OCI-M2 (cell line): ENCODE measurements at regions not wholly inside any gene's neighbourhood (a gene's known extent, or its start where the extent isn't known, plus 50 kb on each side); places are given as distances from the start of the nearest gene placed in this dataset.

Experiments
- DNase-seq: peaks from one replicate; lab custom pipeline; 2025; ENCODE audit not compliant: unreplicated experiment; lab: John Stamatoyannopoulos, UW

- DNase-seq: no peak
Observed at GRCh38 chr13:99827011-99827772, 144.4 kb downstream of the ZIC5 start.

- no peak for DNase-seq
Observed at GRCh38 chr13:99823961-99824360, 147.6 kb downstream of the ZIC5 start.

DNA sequence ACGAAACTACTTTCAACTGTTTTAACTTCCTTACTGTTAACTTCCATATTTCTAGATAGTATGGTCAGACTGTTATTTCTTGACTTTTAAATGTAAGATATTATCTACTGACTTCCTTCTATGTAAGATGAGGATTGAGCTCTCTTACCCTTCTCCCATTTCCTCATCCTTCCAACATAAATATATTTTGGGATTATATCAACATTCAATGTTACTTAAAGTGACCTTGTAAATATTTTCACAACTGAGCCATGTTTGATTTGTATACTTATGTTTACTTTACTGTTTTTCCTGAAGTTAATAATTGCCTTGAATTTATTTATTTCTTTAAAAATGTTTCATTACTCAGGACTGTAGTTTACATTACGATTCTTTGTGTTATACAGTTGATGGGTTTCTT, 148.7 kb downstream of the ZIC5 start:
- no peak for DNase-seq

- DNase-seq: no peak
Observed at GRCh38 chr13:99821741-99822140, 149.8 kb downstream of the ZIC5 start.

- DNase-seq: no peak
Observed at GRCh38 chr13:99819967-99820366, 151.6 kb downstream of the ZIC5 start.

DNA sequence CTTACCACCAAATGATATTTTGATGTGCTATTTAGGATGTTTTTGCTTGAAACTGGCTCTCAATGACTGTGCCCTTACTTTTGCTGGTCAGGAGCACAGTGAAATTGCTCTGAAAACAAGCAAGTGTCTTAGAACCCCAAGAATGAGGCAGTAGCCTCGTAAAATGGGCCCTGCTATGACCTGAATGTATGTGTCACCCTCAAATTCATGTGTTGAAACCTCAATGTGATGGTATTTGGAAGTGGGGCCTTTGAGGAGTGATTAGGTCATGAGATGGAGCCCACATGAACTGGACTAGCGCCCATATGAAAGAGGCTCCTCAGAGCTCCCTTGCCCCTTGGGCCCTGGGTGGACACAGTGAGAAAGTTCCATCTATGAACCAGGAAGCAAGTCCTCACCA, 155.2 kb downstream of the ZIC5 start:
- no peak for DNase-seq

DNA sequence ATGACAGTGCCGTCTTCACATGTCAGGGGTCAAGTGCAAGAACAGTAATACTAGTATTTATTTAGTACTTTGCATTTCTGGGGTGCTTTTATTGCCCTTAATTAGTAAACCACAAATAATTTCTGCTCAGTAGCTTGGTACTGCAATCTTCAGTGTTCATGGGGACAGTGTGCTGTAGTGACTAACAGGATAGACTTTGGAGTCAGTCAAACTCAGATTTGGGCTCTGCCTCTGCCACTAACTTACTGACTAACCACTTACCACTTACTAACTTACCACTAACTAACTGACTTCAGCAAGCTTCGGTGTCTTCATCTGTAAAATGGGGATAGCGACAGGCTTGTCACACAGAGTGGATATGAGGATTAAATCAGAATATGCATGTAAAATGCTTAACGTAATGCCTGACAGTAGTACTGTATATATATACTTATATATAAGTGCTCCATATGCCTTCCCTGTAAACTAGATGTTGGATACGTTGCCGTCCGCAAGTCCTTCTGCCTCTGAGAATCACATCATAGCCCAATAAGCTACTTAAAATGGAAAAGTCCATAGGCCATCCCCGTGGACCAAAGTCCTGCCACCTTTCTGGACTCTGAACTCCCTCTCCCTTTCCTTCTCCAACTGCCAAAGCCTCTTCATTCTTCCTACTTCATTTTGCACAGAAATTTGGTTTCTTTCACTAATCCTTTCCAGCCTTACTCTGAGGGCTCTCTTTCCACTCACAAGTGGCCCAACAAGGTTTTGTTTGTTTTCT, 158.1 kb downstream of the ZIC5 start:
- DNase-seq: no peak

DNA sequence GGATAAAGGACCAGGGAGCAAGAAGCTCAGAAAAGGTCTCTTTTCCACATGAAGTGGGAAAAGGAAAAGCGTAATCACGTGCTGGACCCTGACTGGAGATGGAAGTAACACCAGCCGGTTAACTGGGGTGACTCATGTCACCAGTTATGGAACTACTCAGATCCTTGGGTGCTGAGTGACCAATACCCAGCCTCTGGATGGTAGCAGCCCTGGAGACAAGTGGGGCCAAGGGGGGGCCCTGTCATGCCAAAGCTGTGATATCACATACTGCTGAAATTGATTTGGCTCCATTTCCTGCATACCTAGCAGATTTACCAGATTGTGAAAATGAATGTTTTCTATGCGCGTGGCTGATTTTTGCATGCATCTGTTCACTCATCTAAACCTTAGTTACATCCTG, 158.9 kb downstream of the ZIC5 start:
- no peak for DNase-seq

GRCh38 chr13:99811067-99811700, 160.4 kb downstream of the ZIC5 start:
- DNase-seq: no peak

GRCh38 chr13:99809926-99810325, 161.6 kb downstream of the ZIC5 start:
- no peak for DNase-seq

DNA sequence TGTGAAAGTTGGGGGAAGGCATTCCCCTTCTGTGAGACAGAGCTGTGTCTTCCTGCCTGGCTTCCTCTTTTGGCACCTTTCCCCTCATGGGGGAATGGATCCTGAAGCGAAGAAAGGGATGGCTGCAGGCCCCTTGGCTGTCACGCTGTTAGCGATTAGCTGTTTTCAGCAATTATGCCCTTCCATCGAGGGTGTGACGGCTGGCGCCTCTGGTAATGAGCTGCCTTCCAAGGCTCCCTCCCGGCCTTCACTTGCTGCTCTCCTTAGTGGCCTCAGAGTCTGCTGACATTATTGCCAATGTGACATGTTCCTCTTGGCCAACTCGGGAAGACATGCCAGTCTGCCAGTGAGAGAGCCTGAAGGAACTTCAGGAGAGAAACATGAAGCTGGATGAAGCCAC, 162.1 kb downstream of the ZIC5 start:
- no peak for DNase-seq

DNA sequence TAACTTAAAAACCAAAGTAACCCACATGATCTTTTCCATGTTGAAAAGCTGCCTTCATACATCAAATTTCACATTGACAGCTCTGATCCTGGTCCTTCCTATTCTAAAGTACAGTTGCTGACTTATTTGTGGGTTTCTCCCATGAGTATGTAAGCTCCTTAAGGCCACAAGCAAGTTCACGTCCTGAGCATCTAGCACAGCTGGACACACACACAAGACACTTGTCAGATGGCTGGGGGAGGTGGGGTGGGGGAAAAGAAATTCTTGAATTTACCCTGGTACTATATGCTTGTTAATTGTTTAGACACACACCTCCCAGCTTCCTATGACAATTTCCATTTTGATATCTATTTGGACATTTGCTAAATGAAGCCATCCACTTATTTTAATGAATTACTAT, 162.8 kb downstream of the ZIC5 start:
- no peak for DNase-seq

DNA sequence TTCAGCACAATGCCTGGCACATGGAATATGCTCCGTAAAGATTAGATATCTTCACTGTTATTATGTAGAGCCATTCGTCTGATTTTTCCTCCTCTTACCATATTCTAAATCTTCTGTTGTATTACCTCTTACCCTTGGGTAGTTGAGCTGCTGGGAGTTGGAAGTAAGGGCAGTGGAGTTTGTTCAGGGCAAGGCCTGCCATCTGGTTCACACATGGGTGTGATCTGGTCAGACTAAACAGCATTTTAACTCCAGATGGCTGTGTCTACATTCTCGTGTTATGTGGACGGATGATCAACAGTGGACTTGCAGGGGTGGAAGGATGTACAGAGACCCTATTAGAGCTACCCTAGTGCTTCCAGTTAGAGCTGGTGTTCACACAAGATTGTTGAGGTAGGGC, 164.9 kb downstream of the ZIC5 start:
- DNase-seq: no peak

GRCh38 chr13:99805361-99805760, 166.2 kb downstream of the ZIC5 start:
- no peak for DNase-seq

DNA sequence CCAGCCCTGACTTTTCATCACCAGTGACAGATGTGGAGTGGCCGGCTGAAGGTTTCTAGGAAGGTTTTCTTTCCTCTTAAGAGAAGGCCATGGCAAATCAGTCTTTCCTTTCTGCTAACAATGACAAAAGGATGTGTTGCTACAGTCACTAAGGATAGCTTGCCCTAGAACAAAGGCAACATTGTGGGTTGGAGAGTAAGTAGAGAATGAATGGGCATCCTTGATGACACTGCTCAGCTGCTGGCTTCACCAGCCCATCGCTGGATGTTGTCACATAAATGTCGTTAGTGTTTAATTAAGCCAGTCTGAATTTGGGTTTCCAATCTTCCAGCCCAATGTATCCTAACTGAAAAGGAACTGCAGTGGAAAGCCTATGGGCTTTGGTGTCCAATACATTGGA, 168.4 kb downstream of the ZIC5 start:
- DNase-seq: no peak

DNA sequence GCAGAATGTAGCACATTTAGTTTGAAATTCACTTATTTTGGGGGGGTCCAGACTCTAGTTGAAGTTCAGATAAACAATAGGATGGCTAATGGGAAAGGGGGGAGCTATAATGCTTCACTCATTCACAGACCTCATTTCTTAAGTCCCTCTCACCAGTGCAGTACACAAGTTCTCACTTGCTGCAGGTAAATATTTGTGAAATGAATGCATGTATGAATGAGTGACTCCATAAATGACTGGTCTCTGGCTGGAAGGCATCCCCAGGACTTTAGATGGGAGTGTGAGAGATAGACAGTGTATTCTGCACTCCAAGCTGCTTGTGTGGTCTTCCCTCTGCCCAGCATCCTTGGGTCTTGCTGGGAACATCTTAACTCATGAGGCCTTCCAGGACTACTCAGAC, 169.2 kb downstream of the ZIC5 start:
- DNase-seq: no peak

DNA sequence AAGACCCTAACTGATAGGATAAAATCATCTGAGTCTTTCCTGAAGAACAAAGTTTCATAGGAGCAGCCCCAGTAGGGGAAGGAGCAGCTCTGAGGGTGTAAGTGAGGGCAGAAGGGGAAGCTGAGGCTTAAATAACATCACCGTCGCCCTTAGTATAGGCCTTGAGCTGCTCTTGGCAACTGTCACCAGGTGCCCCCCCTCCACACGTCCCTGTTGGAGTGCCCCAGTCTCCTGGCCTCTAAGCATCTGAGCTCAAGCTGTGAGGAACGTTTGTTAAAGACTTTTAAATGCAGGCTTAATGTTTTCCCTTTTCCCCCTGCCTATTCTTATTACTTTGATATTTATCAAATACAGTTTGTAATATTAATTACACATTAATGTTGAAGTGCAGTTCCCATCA, 170.6 kb downstream of the ZIC5 start:
- DNase-seq: no peak

DNA sequence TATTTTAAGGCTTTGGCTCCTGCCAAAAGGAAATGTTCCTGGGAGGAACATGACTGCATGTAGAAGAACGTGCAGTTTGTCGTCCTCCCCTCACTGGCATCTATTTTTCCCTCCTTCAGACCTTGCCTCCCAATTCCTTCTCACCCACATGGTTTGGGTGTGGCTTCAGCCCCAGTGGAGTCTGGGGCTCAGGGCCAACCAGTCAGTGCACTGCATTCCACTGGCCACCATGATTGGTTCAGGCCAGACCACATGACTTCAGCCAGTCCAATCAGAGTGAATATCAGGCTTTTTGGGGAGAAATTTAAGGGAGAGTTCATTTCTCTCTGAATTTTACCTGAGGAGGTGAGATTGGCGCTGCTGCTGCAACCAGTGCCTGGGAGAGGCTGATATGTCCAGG, 171.6 kb downstream of the ZIC5 start:
- DNase-seq: no peak

DNA sequence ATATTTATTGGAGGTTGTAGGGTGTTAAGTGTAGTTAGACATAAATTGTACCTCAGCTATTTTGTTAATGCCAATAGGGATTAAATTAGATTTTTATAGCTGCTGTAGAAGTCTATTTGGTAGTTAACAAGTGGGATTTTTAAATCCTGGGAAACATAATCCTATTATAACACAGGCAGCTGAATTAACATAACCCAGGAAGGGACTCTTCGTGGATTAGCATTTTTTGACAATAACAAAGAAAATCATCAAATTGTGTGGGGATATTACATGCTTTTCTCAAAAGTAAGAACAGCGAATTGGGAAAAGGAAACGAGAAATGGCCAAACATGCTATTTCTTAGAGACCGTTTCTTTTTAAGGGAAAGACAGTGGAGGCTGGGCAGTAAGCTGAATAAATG, 172.8 kb downstream of the ZIC5 start:
- no peak for DNase-seq

- no peak for DNase-seq
Observed at GRCh38 chr13:99797691-99798090, 173.9 kb downstream of the ZIC5 start.

DNA sequence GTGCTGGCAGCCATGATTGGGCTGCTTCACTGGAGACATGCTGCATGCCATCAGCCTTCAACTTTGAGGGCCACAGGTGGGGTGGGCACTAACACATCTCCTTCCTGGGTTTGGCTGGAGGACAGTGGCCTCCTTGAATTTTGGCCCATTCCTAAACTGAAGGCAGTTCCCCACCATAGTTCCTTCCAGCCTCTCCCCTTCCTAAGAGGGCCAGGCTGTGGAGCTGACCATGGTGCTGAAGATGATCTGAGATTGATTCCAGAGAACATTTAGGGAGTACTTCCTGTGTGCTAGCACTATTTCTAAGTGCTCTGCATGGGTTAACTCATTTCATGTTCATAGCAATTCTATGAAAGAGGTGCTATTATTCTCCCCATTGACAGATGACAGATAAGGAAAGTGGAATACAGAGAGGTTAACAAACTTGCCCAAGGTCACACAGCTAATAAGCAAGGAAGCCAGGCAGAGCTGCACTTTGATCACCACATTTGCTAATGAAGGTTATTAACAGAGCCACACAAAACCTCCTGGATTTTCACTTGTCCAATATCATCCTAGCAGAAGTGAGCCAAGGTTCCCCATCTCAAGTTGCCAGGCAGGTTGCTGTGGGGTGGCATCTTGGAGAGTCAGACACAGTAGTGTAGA, 175.3 kb downstream of the ZIC5 start:
- DNase-seq: peak; percentile 3
